Fibroblast of lung (primary cell): ENCODE measurements at regions not wholly inside any gene's neighbourhood (a gene's known extent, or its start where the extent isn't known, plus 50 kb on each side); places are given as distances from the start of the nearest gene placed in this dataset.

ENCODE experiments used
- DNase-seq, 2 donors: peaks; one replicate each; pipeline versions ENCODE4 v3.0.0 to v3.0.0-alpha.2; 2010; ENCODE audit warnings: low read depth in 2 of 2
- H2AFZ ChIP-seq: 2 replicates; pipeline ENCODE4 v1.5.1; 2012; ENCODE audit warnings: low read length, control low read depth, inconsistent platforms
- H3K27ac ChIP-seq: 2 replicates; pipeline ENCODE4 v1.5.1; 2011; ENCODE audit warnings: low read length, control low read depth; ENCODE audit not compliant: insufficient read depth
- H3K27me3 ChIP-seq: 2 replicates; pipeline ENCODE4 v1.5.1; 2011; ENCODE audit warnings: mild to moderate bottlenecking, low read length; ENCODE audit not compliant: control insufficient read depth, insufficient read depth
- H3K36me3 ChIP-seq: 2 replicates; pipeline ENCODE4 v1.5.1; 2011; ENCODE audit warnings: low read length; ENCODE audit not compliant: control insufficient read depth, insufficient read depth
- H3K4me1 ChIP-seq: 2 replicates; pipeline ENCODE4 v1.5.1; 2011; ENCODE audit warnings: low read length; ENCODE audit not compliant: control insufficient read depth, insufficient read depth; ENCODE audit errors: extremely low read depth
- H3K4me2 ChIP-seq: 2 replicates; pipeline ENCODE4 v1.5.1; 2011; ENCODE audit warnings: low read length, control low read depth; ENCODE audit not compliant: insufficient read depth; ENCODE audit errors: extremely low read depth
- H3K4me3 ChIP-seq, 4 experiments: fragments of 200-600 bp in 1 of 4; sonication (generic) in 1 of 4; replicated peaks in 1 of 4; 2 replicates each; pipeline ENCODE4 v1.5.1; 2011 to 2016; ENCODE audit warnings: low read length in 4 of 4, low read depth in 3 of 4, mild to moderate bottlenecking in 3 of 4, control low read depth in 2 of 4, inconsistent platforms in 1 of 4, mixed read lengths in 1 of 4; ENCODE audit not compliant: insufficient read depth in 1 of 4; ENCODE audit errors: control extremely low read depth in 1 of 4
- H3K79me2 ChIP-seq: 2 replicates; pipeline ENCODE4 v1.5.1; 2012; ENCODE audit warnings: mild to moderate bottlenecking, low read length, inconsistent platforms; ENCODE audit not compliant: control insufficient read depth, insufficient read depth
- H3K9ac ChIP-seq: 2 replicates; pipeline ENCODE4 v1.5.1; 2011; ENCODE audit warnings: mild to moderate bottlenecking, low read length, control low read depth; ENCODE audit not compliant: insufficient read depth
- H3K9me3 ChIP-seq: 2 replicates; pipeline ENCODE4 v1.5.1; 2012; ENCODE audit warnings: low read depth, low read length; ENCODE audit not compliant: control insufficient read depth, insufficient read depth
- H4K20me1 ChIP-seq: 2 replicates; pipeline ENCODE4 v1.5.1; 2011; ENCODE audit warnings: low read length; ENCODE audit not compliant: control insufficient read depth, insufficient read depth; ENCODE audit errors: extremely low read depth
- CTCF ChIP-seq, 2 donors: IDR thresholded peaks in 1 of 2; conservative IDR thresholded peaks in 1 of 2; 1 replicate in 1 of 2; 2 replicates in 1 of 2; pipeline ENCODE4 v1.5.1; 2011 to 2012; ENCODE audit warnings: low read length in 2 of 2, control low read depth in 1 of 2, inconsistent platforms in 1 of 2, low read depth in 1 of 2, mild to moderate bottlenecking in 1 of 2
- EZH2 ChIP-seq: IDR thresholded peaks from 2 replicates; pipeline ENCODE4 v1.5.1; 2012; ENCODE audit warnings: low read length, control low read depth, mild to moderate bottlenecking; ENCODE audit errors: missing control alignments

GRCh38 chr2:88857951-88858411 lies 166.5 kb downstream of the RPIA start:
- H4K20me1 ChIP-seq: no peaks in the 10 kb centered on the region
- H3K4me1 ChIP-seq: no peaks in the 10 kb centered on the region
- no peaks in the 10 kb centered on the region for H3K36me3 ChIP-seq
- no peaks in the 10 kb centered on the region for H3K27me3 ChIP-seq
- no peaks in the 10 kb centered on the region for H3K79me2 ChIP-seq
- peak; percentile 6 to 25 for DNase-seq
- no peaks in the 10 kb centered on the region for H3K9me3 ChIP-seq
- H3K4me2 ChIP-seq: no peak overlapping the region
- TF ChIP-seq EZH2: no peak
- no peak for TF ChIP-seq CTCF (conservative IDR thresholded peaks at IDR 0.05 in 1 of 2, IDR thresholded peaks at IDR 0.05 in 1 of 2; ENCODE audit: low read depth in 1 of 2, low read length in 2 of 2)
- H2AFZ ChIP-seq: no peak overlapping the region
- no peak overlapping the region for H3K9ac ChIP-seq
- H3K27ac ChIP-seq: no peak overlapping the region
- H3K4me3 ChIP-seq: no peak overlapping the region

GRCh38 chr2:88859461-88859860 lies 168.0 kb downstream of the RPIA start:
- no peak overlapping the region for H3K27ac ChIP-seq
- no peaks in the 10 kb centered on the region for H3K36me3 ChIP-seq
- no peaks in the 10 kb centered on the region for H3K9me3 ChIP-seq
- H3K4me3 ChIP-seq: no peak overlapping the region
- H2AFZ ChIP-seq: no peak overlapping the region
- H3K79me2 ChIP-seq: no peaks in the 10 kb centered on the region
- no peak for DNase-seq
- H3K4me1 ChIP-seq: no peaks in the 10 kb centered on the region
- no peaks in the 10 kb centered on the region for H4K20me1 ChIP-seq
- no peaks in the 10 kb centered on the region for H3K27me3 ChIP-seq
- no peak overlapping the region for H3K4me2 ChIP-seq
- no peak overlapping the region for H3K9ac ChIP-seq
- TF ChIP-seq EZH2 (no peak), CTCF (conservative IDR thresholded peaks at IDR 0.05 in 1 of 2, IDR thresholded peaks at IDR 0.05 in 1 of 2; ENCODE audit: low read depth in 1 of 2, low read length in 2 of 2) (no peak)

DNA sequence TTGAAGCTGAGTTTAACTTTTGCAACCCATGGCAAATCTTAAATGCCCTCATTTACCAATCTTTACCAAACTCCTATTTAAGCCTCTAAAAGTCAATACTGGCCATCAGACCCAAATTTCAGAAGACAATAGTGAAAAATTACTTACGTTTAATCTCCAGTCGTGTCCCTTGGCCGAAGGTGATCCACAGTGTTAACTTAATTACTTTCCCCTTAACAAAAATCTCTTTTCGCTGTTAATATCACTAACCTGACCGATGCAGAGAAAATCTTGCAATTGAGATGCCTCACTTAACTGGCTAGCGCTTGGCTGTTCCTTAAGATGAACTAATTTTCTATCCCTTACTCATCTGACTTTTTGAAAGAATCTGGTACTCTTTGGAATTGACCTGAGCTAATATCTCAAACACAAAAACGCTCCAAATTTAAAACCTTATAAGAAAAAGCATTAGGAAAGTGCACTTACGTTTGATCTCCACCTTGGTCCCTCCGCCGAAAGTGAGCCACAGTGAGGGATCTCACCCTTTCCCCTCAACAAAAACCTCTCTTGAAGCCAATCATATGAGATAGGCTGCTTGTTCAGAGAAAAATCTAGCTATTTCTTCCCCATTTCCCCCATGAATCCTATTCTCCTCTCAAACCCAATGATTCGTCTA lies 169.1 kb downstream of the RPIA start:
- TF ChIP-seq EZH2 (no peak), CTCF (conservative IDR thresholded peaks at IDR 0.05 in 1 of 2, IDR thresholded peaks at IDR 0.05 in 1 of 2; ENCODE audit: low read depth in 1 of 2, low read length in 2 of 2) (no peak)
- Histone ChIP-seq H3K9me3 (no peaks in the 10 kb centered on the region), H3K4me1 (no peaks in the 10 kb centered on the region), H3K27me3 (no peaks in the 10 kb centered on the region), H3K4me2 (no peak overlapping the region), H3K36me3 (no peaks in the 10 kb centered on the region), H2AFZ (no peak overlapping the region), H4K20me1 (no peaks in the 10 kb centered on the region), H3K27ac (no peak overlapping the region), H3K79me2 (no peaks in the 10 kb centered on the region), H3K4me3 (no peak overlapping the region), H3K9ac (no peak overlapping the region)
- DNase-seq: no peak
